Activated CD8-positive, alpha-beta T cell treated with anti-CD3 and anti-CD28 coated beads for 36 hours (primary cell): ENCODE measurements at regions not wholly inside any gene's neighbourhood (a gene's known extent, or its start where the extent isn't known, plus 50 kb on each side); places are given as distances from the start of the nearest gene placed in this dataset.

Experiments used
- ATAC-seq: fragments of 200-7000 bp; cut with Tn5 transposase; one replicate; pipeline ENCODE4 v1.10.0; 2021; ENCODE audit warnings: mild to moderate bottlenecking, moderate library complexity
- CTCF ChIA-PET: fragments of 350-600 bp; sonication (Branson Sonifier 250); formaldehyde crosslinking; loops from one replicate; lab custom pipeline; 2021; ENCODE audit warnings: antibody characterized with exemption; lab: Charles Lee
- POLR2A ChIA-PET: fragments of 350-600 bp; sonication (Branson Sonifier 250); formaldehyde crosslinking; loops from one replicate; lab custom pipeline; 2021; ENCODE audit warnings: antibody characterized with exemption; lab: Charles Lee
- DNase-seq: peaks from one replicate; pipeline ENCODE4 v3.0.0-alpha.2; 2020
- H3K27ac Mint-ChIP-seq: one replicate; pipeline ENCODE4 v1.8.0; 2021; ENCODE audit warnings: mild to moderate bottlenecking, mixed read lengths
- H3K27me3 Mint-ChIP-seq: one replicate; pipeline ENCODE4 v1.8.0; 2021; ENCODE audit warnings: mixed read lengths
- H3K36me3 Mint-ChIP-seq: one replicate; pipeline ENCODE4 v1.8.0; 2021; ENCODE audit warnings: low read depth, mixed read lengths
- H3K4me1 Mint-ChIP-seq: one replicate; pipeline ENCODE4 v1.8.0; 2021; ENCODE audit warnings: low read depth, mixed read lengths
- H3K4me3 Mint-ChIP-seq: one replicate; pipeline ENCODE4 v1.8.0; 2021; ENCODE audit warnings: mild to moderate bottlenecking, moderate library complexity, mixed read lengths
- H3K9me3 Mint-ChIP-seq: one replicate; pipeline ENCODE4 v1.8.0; 2021; ENCODE audit warnings: mixed read lengths
- CTCF ChIP-seq: fragments of 200-600 bp; IDR thresholded peaks from one replicate; pipeline ENCODE4 v1.8.0; 2022; ENCODE audit warnings: antibody characterized with exemption, mild to moderate bottlenecking
- intact Hi-C: fragments of 100-400 bp; cut with micrococcal nuclease; formaldehyde crosslinking; loops from one replicate; pipeline ENCODE4 v1.10.0; 2022

- peaks cover 3% of the 10 kb centered on the region for H3K36me3 Mint-ChIP-seq
- TF ChIP-seq CTCF: no peak
- CTCF ChIA-PET: interaction anchor here (1.1 kb wide), 1 partner anchor 167 kb away, joined by 3 read pairs; no protein-coding TSS in a partner anchor
- peaks cover 36% of the 10 kb centered on the region for H3K4me1 Mint-ChIP-seq
- no peak for DNase-seq
- POLR2A ChIA-PET: interaction anchor here (2.4 kb wide), 1 partner anchor 163 kb away, joined by 12 read pairs; the partner anchor contains the start of gene CITED2
- no peak overlapping the region for H3K4me3 Mint-ChIP-seq
- no peaks in the 10 kb centered on the region for H3K27me3 Mint-ChIP-seq
- H3K27ac Mint-ChIP-seq: no peak overlapping the region
- H3K9me3 Mint-ChIP-seq: no peaks in the 10 kb centered on the region
- intact Hi-C loops: no loop called here
- ATAC-seq: no peak
Measured at GRCh38 chr6:139536751-139537617, 162.5 kb upstream of the CITED2 start.

- ChIA-PET CTCF (interaction anchor here (1.0 kb wide), 1 partner anchor 161 kb away, joined by 3 read pairs; no protein-coding TSS in a partner anchor), POLR2A (interaction anchor here (2.4 kb wide), 1 partner anchor 160 kb away, joined by 12 read pairs; the partner anchor contains the start of gene CITED2)
- Mint-ChIP-seq H3K27me3 (no peaks in the 10 kb centered on the region), H3K27ac (peak overlapping the region; percentile 86), H3K4me3 (peak overlapping the region; percentile 44), H3K9me3 (no peaks in the 10 kb centered on the region), H3K4me1 (peaks cover 27% of the 10 kb centered on the region), H3K36me3 (peaks cover 1% of the 10 kb centered on the region)
- no peak for TF ChIP-seq CTCF
- DNase-seq: no peak
- ATAC-seq: peak; percentile 29
- intact Hi-C loops: no loop called here
Measured at GRCh38 chr6:139534472-139535115, 160.1 kb upstream of the CITED2 start.

GRCh38 chr6:139533573-139534471, 159.4 kb upstream of the CITED2 start:
- no peak for DNase-seq
- H3K4me3 Mint-ChIP-seq: no peak overlapping the region
- H3K27me3 Mint-ChIP-seq: no peaks in the 10 kb centered on the region
- peak overlapping the region; percentile 86 for H3K27ac Mint-ChIP-seq
- H3K36me3 Mint-ChIP-seq: peaks cover 1% of the 10 kb centered on the region
- intact Hi-C loops: no loop called here
- no peaks in the 10 kb centered on the region for H3K9me3 Mint-ChIP-seq
- POLR2A ChIA-PET: no interaction called here
- CTCF ChIA-PET: interaction anchor here (1.0 kb wide), 1 partner anchor 161 kb away, joined by 3 read pairs; no protein-coding TSS in a partner anchor
- peak; percentile 9 for ATAC-seq
- no peak for TF ChIP-seq CTCF
- peaks cover 30% of the 10 kb centered on the region for H3K4me1 Mint-ChIP-seq

- TF ChIP-seq CTCF: no peak
- intact Hi-C loops: no loop called here
- no peak overlapping the region for H3K4me3 Mint-ChIP-seq
- ATAC-seq: no peak
- peak overlapping the region; percentile 80 for H3K27ac Mint-ChIP-seq
- no peaks in the 10 kb centered on the region for H3K9me3 Mint-ChIP-seq
- H3K4me1 Mint-ChIP-seq: peaks cover 35% of the 10 kb centered on the region
- H3K27me3 Mint-ChIP-seq: no peaks in the 10 kb centered on the region
- CTCF ChIA-PET: no interaction called here
- no peak for DNase-seq
- POLR2A ChIA-PET: no interaction called here
- H3K36me3 Mint-ChIP-seq: peaks cover 1% of the 10 kb centered on the region
Measured at GRCh38 chr6:139533171-139533570, 158.7 kb upstream of the CITED2 start.
